ENCODE measurements at regions not wholly inside any gene's neighbourhood (a gene's known extent, or its start where the extent isn't known, plus 50 kb on each side); places are given as distances from the start of the nearest gene placed in this dataset.
A peak's percentile ranks its signal among the peaks of the same experiment; 100 is the strongest.

- no peak for DNase-seq
Observed at GRCh38 chr2:37425408-37425807, 81.0 kb downstream of the QPCT start.

- DNase-seq, result no peak
Observed at GRCh38 chr2:37427241-37427640, 82.8 kb downstream of the QPCT start.

- DNase-seq, result no peak
Observed at GRCh38 chr2:37436323-37436722, 91.9 kb downstream of the QPCT start.

GRCh38 chr2:37439131-37439642 lies 94.8 kb downstream of the QPCT start:
- no peak for DNase-seq

- no peak for DNase-seq
Observed at GRCh38 chr2:37441055-37441454, 96.6 kb downstream of the QPCT start.

GRCh38 chr2:37443082-37443481 lies 98.7 kb downstream of the QPCT start:
- no peak for DNase-seq

- no peak for DNase-seq
Observed at GRCh38 chr2:37447446-37447845, 103.0 kb downstream of the QPCT start.

- DNase-seq, result no peak
Observed at GRCh38 chr2:37448342-37449120, 104.1 kb downstream of the QPCT start.

GRCh38 chr2:37449761-37450296 lies 105.4 kb downstream of the QPCT start:
- DNase-seq, result no peak

GRCh38 chr2:37453027-37453426 lies 108.6 kb downstream of the QPCT start:
- peak in 1 of 5 experiments; percentile 45 for DNase-seq

GRCh38 chr2:37454851-37455762 lies 110.7 kb downstream of the QPCT start:
- no peak for DNase-seq

- peak in 3 of 5 experiments; percentile 6 to 71 (median 35) for DNase-seq
Observed at GRCh38 chr2:37456479-37456878, 112.0 kb downstream of the QPCT start.

- no peak for DNase-seq
Observed at GRCh38 chr2:37457401-37457901, 113.0 kb downstream of the QPCT start.

GRCh38 chr2:37458133-37458532 lies 113.7 kb downstream of the QPCT start:
- DNase-seq, result no peak

GRCh38 chr2:37459095-37459981 lies 114.9 kb downstream of the QPCT start:
- DNase-seq, result no peak

GRCh38 chr2:37460896-37461229 lies 116.4 kb downstream of the QPCT start:
- no peak for DNase-seq

GRCh38 chr2:37464067-37464466 lies 119.6 kb downstream of the QPCT start:
- DNase-seq, result no peak

- no peak for DNase-seq
Observed at GRCh38 chr2:37466533-37467222, 122.2 kb downstream of the QPCT start.

GRCh38 chr2:37468170-37468569 lies 123.7 kb downstream of the QPCT start:
- DNase-seq, result no peak

- DNase-seq, result no peak
Observed at GRCh38 chr2:37469126-37469525, 124.7 kb downstream of the QPCT start.

GRCh38 chr2:37471104-37471503 lies 126.7 kb downstream of the QPCT start:
- no peak for DNase-seq

- DNase-seq, result no peak
Observed at GRCh38 chr2:37471994-37472393, 127.6 kb downstream of the QPCT start.
